ENCODE measurements at regions not wholly inside any gene's neighbourhood (a gene's known extent, or its start where the extent isn't known, plus 50 kb on each side); places are given as distances from the start of the nearest gene placed in this dataset.

DNA sequence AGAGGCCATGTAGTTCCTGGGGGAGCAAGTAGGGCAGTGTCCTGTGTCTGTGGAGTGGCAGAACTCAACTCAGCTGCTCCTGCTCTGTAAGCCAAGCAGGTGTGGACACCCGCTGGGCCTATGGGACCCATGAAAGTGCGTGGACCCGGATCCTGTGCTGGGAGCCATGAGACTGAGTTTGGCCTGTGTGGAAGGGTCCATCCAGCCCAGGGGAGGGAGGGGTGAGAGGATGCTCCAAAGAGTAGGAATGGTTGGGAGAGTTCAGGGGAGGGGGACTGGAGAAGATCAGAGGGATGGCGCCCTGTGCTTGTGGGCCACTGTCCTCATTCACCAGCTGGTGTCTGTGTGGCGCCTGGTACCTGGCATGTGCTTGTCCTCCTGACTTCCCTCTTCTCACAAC lies 226.4 kb upstream of the HS6ST1 start:
- TF ChIP-seq, protein P1, sequence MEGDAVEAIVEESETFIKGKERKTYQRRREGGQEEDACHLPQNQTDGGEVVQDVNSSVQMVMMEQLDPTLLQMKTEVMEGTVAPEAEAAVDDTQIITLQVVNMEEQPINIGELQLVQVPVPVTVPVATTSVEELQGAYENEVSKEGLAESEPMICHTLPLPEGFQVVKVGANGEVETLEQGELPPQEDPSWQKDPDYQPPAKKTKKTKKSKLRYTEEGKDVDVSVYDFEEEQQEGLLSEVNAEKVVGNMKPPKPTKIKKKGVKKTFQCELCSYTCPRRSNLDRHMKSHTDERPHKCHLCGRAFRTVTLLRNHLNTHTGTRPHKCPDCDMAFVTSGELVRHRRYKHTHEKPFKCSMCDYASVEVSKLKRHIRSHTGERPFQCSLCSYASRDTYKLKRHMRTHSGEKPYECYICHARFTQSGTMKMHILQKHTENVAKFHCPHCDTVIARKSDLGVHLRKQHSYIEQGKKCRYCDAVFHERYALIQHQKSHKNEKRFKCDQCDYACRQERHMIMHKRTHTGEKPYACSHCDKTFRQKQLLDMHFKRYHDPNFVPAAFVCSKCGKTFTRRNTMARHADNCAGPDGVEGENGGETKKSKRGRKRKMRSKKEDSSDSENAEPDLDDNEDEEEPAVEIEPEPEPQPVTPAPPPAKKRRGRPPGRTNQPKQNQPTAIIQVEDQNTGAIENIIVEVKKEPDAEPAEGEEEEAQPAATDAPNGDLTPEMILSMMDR (IDR thresholded peaks at IDR 0.05; ENCODE audit: low read depth, low read length, missing input control) = no peak
- no peak for TF ChIP-seq TAF1 (conservative IDR thresholded peaks at IDR 0.05)
- TF ChIP-seq, protein P2, sequence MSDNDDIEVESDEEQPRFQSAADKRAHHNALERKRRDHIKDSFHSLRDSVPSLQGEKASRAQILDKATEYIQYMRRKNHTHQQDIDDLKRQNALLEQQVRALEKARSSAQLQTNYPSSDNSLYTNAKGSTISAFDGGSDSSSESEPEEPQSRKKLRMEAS (IDR thresholded peaks at IDR 0.05) = no peak
- TF ChIP-seq FOXA1 (IDR thresholded peaks at IDR 0.05) = no peak
- TF ChIP-seq, protein P3, sequence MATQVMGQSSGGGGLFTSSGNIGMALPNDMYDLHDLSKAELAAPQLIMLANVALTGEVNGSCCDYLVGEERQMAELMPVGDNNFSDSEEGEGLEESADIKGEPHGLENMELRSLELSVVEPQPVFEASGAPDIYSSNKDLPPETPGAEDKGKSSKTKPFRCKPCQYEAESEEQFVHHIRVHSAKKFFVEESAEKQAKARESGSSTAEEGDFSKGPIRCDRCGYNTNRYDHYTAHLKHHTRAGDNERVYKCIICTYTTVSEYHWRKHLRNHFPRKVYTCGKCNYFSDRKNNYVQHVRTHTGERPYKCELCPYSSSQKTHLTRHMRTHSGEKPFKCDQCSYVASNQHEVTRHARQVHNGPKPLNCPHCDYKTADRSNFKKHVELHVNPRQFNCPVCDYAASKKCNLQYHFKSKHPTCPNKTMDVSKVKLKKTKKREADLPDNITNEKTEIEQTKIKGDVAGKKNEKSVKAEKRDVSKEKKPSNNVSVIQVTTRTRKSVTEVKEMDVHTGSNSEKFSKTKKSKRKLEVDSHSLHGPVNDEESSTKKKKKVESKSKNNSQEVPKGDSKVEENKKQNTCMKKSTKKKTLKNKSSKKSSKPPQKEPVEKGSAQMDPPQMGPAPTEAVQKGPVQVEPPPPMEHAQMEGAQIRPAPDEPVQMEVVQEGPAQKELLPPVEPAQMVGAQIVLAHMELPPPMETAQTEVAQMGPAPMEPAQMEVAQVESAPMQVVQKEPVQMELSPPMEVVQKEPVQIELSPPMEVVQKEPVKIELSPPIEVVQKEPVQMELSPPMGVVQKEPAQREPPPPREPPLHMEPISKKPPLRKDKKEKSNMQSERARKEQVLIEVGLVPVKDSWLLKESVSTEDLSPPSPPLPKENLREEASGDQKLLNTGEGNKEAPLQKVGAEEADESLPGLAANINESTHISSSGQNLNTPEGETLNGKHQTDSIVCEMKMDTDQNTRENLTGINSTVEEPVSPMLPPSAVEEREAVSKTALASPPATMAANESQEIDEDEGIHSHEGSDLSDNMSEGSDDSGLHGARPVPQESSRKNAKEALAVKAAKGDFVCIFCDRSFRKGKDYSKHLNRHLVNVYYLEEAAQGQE (IDR thresholded peaks at IDR 0.05) = no peak
- TF ChIP-seq ZBTB33 (IDR thresholded peaks at IDR 0.05) = no peak
- TF ChIP-seq RAD21 (IDR thresholded peaks at IDR 0.05) = no peak
- no peak for TF ChIP-seq JUND (IDR thresholded peaks at IDR 0.05)
- no peak for TF ChIP-seq EGR1 (IDR thresholded peaks at IDR 0.05; ENCODE audit: low read depth in 2 of 2)
- TF ChIP-seq GABPA (IDR thresholded peaks at IDR 0.05 in 1 of 2, conservative IDR thresholded peaks at IDR 0.05 in 1 of 2) = no peak

All from liver (tissue), 3 donors.